ENCODE measurements at regions not wholly inside any gene's neighbourhood (a gene's known extent, or its start where the extent isn't known, plus 50 kb on each side); places are given as distances from the start of the nearest gene placed in this dataset.

- Mint-ChIP-seq H3K4me1 (ENCODE audit: unreplicated experiment) (peaks cover 11% of the 10 kb centered on the region), H3K36me3 (no peaks in the 10 kb centered on the region), H3K9me3 (peaks cover 6% of the 10 kb centered on the region), H3K4me3 (no peak overlapping the region), H3K27me3 (no peaks in the 10 kb centered on the region), H3K27ac (no peak overlapping the region)
- TF ChIP-seq CTCF (conservative IDR thresholded peaks at IDR 0.05) = no peak
- no peak for DNase-seq (ENCODE audit: extremely low spot score, unreplicated experiment)
Observed at GRCh38 chr6:113170454-113170853, 686.7 kb upstream of the MARCKS start.

GRCh38 chr6:113171882-113172281 is 685.3 kb upstream of the MARCKS start:
- peaks cover 6% of the 10 kb centered on the region for H3K9me3 Mint-ChIP-seq
- no peak for TF ChIP-seq CTCF (conservative IDR thresholded peaks at IDR 0.05)
- H3K4me1 Mint-ChIP-seq (ENCODE audit: unreplicated experiment) = peaks cover 11% of the 10 kb centered on the region
- no peak overlapping the region for H3K4me3 Mint-ChIP-seq
- DNase-seq (ENCODE audit: extremely low spot score, unreplicated experiment) = no peak
- no peaks in the 10 kb centered on the region for H3K36me3 Mint-ChIP-seq
- H3K27me3 Mint-ChIP-seq = no peaks in the 10 kb centered on the region
- no peak overlapping the region for H3K27ac Mint-ChIP-seq

- DNase-seq (ENCODE audit: extremely low spot score, unreplicated experiment) = no peak
- Mint-ChIP-seq H3K27me3 (no peaks in the 10 kb centered on the region), H3K27ac (no peak overlapping the region), H3K4me3 (no peak overlapping the region), H3K36me3 (no peaks in the 10 kb centered on the region), H3K9me3 (peaks cover 6% of the 10 kb centered on the region), H3K4me1 (ENCODE audit: unreplicated experiment) (peaks cover 11% of the 10 kb centered on the region)
- no peak for TF ChIP-seq CTCF (conservative IDR thresholded peaks at IDR 0.05)
Observed at GRCh38 chr6:113172531-113172966, 684.6 kb upstream of the MARCKS start.

GRCh38 chr6:113178349-113178748 is 678.8 kb upstream of the MARCKS start:
- Mint-ChIP-seq H3K27ac (no peak overlapping the region), H3K4me1 (ENCODE audit: unreplicated experiment) (no peaks in the 10 kb centered on the region), H3K4me3 (no peak overlapping the region), H3K27me3 (no peaks in the 10 kb centered on the region), H3K9me3 (no peaks in the 10 kb centered on the region), H3K36me3 (no peaks in the 10 kb centered on the region)
- no peak for DNase-seq (ENCODE audit: extremely low spot score, unreplicated experiment)
- TF ChIP-seq CTCF (conservative IDR thresholded peaks at IDR 0.05) = no peak

- H3K4me3 Mint-ChIP-seq = no peak overlapping the region
- DNase-seq (ENCODE audit: extremely low spot score, unreplicated experiment) = no peak
- no peaks in the 10 kb centered on the region for H3K4me1 Mint-ChIP-seq (ENCODE audit: unreplicated experiment)
- TF ChIP-seq CTCF (conservative IDR thresholded peaks at IDR 0.05) = no peak
- H3K36me3 Mint-ChIP-seq = no peaks in the 10 kb centered on the region
- H3K27ac Mint-ChIP-seq = no peak overlapping the region
- peaks cover 6% of the 10 kb centered on the region for H3K9me3 Mint-ChIP-seq
- no peaks in the 10 kb centered on the region for H3K27me3 Mint-ChIP-seq
Observed at GRCh38 chr6:113181164-113181563, 676.0 kb upstream of the MARCKS start.
